ENCODE measurements at regions not wholly inside any gene's neighbourhood (a gene's known extent, or its start where the extent isn't known, plus 50 kb on each side); places are given as distances from the start of the nearest gene placed in this dataset.

- no peak for DNase-seq
Observed at GRCh38 chr9:93875330-93875729, 79.8 kb downstream of the BARX1 start.

GRCh38 chr9:93874242-93874641, 80.9 kb downstream of the BARX1 start:
- DNase-seq, result no peak

DNA sequence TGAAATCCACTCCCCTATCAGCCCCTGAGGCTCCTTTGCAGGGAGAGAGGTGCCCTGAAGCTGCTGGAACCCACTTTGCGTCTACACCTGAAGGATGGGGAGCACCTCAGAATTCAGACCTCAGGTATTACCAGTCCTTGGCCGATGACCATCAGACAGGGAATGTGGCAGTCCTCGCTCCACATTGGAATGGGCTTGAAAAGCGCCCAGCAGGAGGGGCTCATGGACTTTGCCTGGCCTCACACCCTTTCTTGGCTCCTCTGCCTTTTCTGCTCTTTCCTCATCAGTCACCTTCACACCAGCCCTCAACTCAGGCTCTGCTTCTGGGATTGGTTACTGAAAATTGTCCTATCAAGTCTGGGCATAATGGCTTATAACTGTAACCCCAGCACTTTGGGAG, 83.9 kb downstream of the BARX1 start:
- no peak for DNase-seq

DNA sequence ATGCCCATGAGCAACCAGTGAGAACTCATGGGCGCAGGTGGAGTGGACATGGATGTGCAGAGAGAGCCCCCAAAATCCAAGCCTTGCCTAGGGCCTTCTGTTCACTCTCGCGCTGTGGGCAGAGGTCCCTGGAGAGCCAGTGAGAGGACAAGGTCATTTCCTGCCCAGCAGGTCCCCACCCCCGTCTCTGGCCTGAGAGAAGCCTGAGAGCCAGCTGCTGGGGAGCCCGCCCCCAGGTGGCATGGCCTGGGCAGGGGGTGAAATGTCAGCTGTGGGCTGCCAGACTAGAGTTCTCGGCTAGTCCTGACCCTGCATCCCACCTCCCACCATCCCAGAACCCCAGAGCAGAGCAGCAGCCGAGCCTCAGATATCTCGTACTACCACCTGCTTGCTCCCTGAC, 85.3 kb downstream of the BARX1 start:
- no peak for DNase-seq

DNA sequence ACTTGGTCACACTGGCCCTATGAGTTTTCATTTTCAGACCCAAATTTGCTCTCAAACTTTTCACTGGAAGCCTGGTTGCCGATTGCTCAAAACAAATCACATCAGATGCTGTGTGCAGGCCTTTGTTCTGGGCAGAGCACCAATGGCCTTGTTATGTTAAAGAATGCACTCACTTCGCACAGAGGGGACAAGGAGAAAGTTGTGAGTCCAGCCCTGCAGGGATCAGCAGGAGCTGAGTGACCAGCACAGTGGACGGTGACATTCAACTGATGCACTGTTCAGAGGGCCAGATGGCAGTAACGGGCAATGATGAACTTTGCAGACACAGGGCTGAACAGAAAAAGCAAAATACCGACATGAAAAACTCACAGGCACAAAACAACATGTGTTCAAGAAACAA, 86.1 kb downstream of the BARX1 start:
- no peak for DNase-seq

DNA sequence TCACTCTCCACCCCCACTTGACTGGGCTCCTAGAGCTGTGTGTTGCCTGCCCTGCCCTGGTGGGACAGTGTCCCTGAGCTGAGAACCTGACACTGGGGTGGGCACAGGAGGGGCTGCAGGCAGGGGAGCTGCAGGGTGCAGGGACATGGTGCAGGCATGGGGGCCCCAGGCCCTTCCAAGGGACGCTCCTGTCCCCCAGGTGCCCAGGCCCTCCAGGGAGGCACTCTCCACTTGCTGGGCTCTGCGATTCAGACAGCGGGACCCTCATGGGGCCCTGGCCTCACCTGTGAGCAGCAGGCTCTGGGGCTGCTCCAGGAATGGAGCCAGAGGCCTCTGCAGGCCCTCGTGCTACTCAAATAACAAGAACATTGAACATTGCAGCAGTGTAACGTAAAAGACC, 89.4 kb downstream of the BARX1 start:
- DNase-seq, result no peak

GRCh38 chr9:93865245-93865644, 89.9 kb downstream of the BARX1 start:
- DNase-seq, result no peak

GRCh38 chr9:93864840-93865239, 90.3 kb downstream of the BARX1 start:
- DNase-seq, result no peak

- no peak for DNase-seq
Observed at GRCh38 chr9:93864032-93864431, 91.1 kb downstream of the BARX1 start.

DNA sequence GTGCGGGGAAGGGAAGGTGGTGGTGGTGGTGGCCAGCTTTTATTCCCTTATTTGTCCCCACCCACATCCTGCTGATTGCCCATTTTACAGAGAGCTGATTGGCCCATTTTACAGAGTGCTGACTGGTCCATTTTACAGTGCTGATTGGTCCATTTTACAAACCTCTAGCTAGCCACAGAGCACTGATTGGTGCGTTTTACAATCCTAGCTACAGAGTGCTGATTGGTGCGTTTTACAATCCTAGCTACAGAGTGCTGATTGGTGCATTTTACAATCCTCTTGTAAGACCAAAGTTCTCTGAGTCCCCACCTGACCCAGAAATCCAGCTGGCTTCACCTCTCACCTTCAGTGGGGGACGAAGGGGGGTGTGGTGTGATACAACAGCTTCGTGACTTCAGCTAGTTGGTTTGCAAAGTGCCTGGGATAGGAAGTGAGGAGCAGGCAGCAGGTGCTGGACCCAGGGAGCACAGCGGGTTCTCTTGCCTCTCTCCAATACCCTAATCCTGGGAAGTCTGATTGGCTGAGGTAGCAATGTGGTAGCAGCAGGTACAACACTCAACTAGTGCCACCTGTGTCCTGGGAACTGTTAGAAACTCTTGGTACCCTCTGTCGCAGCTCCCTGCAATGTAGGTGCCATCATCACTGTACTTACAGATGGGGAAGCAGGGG, 92.1 kb downstream of the BARX1 start:
- no peak for DNase-seq

DNA sequence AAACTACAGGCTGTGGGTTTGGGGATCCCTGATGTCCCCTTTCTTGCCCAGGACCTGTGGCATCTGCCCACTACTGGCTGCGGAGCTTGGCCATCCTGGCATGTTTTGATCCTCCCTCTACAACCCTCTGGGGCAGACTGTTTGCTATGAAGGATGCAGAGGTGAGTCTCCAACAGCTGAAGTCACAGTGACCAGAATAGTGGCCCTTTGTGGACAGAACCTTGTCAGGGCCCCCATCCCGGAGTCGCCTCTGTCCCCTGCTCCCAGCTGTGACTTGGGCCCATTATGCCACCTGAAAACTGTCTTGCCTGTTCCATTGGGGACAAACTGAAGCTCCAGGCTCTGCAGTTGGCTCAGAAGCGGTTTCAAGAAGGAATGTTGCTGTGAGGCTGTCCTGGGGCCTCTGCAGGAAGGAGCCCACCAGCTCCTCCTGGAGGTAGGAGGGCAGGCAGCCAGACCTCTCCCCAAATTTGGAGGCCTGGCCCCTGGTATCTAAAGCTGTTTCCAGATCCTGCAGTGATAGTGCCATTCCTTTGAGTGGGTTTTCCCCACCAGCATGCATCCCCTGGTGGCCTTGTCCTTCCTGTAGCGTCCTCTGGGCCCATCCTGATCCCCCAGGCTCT, 93.3 kb downstream of the BARX1 start:
- DNase-seq, result no peak

DNA sequence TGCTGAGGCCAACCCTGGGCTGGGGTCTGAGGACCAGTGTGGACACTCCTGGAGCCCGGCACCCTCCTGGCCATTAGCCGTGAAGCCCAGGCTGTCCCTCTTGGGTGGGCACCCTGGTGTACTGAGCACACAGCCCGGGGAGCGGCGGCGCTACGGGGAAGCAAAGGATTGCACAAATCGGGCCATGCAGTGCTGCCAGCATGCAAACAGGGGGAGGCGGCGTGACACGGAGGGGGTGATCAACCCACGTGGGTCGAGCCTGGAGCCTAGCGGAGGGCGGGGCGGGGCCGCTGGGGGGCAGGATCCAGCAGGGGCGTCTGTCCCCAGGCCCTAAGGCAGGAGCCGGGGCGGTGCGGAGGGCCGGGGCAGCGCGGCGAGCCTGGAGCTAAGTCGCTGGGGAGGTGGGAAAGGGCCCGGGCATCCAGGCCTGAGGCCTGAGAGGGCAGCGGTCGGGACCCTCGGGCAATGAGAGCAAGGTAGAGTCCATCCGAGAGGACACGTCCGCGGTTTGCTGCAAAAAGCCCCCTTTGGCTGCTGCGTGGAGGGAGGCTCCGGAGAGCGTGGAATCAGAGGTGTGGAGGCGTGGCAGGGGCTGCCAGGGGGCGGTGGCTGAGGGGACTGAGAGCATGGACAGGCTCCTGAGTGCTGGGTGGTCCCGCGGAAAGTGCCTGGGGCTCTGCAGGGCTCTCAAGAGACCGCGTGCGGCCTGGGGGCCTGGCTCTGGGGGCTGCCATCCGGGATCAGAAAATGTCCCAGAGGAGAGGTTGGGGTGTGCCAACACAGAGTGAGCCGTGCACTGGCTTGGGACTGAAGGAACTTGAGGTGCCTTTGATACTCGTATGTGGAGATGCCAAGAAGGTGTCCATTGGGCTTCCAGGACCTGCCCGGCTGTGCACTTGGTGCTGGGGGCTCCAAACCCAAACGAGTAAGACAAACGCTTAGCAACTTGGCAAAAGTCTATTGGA, 94.2 kb downstream of the BARX1 start:
- DNase-seq, result no peak

- no peak for DNase-seq
Observed at GRCh38 chr9:93859431-93860215, 95.5 kb downstream of the BARX1 start.

DNA sequence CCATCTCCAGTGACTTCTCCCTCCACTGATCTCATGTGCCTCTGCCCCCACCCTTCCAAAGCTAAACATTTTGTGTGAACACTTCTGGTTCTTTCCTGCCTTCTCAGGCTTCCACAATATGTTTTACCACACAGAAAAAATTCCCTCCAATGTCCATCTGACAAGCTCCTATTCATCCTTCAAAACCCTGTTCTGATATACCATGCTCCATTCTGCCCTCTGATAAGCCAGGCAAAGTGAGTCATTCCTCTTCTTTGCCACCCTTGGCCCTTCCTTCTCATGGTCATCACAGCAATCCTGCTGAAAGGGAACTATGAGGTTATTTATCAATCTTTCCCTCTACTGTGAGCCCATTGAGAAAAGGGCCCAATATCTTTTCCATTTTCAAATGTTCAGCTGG, 97.6 kb downstream of the BARX1 start:
- no peak for DNase-seq

- DNase-seq, result no peak
Observed at GRCh38 chr9:93852728-93853127, 102.4 kb downstream of the BARX1 start.

GRCh38 chr9:93846349-93846748, 108.8 kb downstream of the BARX1 start:
- DNase-seq, result no peak

DNA sequence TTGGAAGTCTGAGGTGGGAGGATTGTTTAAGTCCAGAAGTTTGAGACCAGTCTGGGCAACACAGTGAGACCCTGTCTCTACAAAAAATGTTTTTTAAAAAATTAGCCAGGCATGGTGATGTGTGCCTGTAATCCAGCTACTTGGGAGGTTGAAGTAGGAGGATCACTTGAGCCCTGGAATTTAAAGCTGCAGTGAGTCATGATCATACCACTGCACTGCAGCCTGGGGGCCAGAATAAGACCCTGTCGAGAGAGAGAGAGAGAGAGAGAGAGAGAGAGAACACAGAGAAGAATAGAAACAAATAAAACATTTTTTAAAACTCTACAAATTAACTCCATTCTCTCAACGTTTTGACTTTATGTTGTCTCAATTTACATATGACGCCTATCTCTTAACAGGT, 111.8 kb downstream of the BARX1 start:
- no peak for DNase-seq

DNA sequence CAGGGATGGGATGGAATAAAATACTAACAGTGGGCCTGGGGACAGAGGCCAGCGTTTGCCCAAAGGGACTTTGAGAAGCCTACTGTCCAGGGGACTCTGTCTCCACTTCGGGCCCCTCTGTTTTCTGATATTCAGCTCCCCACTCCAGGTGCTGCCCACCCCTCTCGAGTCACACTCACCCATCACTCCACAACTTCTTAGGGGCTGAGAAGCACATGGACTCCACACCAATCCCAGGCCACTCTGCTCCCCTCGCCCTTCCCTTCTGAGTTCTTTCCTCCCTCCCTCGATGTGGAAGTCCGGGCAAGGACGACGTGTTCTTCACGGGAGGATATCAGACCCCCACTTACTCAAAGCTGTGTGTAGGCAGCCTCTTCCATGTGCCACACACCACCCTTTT, 124.5 kb downstream of the BARX1 start:
- DNase-seq, result no peak

- DNase-seq, result no peak
Observed at GRCh38 chr9:93830012-93830596, 125.1 kb downstream of the BARX1 start.

- no peak for DNase-seq
Observed at GRCh38 chr9:93829271-93830011, 125.7 kb downstream of the BARX1 start.

DNA sequence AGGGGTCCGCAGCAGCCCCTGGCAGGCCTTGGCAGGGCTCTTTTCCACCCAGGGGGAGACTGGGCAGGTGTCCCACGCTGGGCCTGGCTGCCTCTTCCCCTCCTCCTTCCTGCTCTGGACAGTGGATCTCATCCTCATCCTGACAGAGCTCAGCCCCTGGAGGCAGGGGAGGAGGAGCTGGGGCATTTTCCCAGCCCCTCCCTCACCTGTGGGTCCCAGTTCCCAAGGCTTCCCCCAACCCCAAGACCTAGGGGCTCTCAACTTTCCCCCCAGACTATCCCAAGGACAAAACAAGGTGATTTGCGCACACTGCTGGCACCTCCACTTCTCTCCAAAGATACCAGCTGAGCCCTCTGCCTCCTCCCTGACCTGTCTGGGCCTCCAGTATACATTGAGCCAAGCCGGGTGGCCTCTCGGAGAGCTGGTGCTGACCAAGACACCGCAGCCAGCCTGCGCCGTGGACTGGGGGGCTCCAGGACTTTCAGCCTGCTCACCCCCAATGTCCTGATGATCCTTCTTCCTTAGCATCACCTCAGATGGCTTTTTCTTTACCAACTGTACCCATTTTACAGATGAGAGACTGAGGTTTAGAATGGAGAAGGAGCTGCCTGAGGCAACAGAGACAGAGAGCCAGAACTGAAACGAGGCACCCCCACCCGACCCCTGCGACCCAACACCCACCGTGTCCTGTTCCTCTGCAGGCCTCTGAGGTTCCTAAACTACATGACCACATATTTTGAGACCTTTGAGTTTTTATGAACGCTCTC, 126.6 kb downstream of the BARX1 start:
- no peak for DNase-seq
